SK-N-SH treated with all-trans-retinoic acid at 6 μM for 48 hours (cell line): ENCODE measurements at regions not wholly inside any gene's neighbourhood (a gene's known extent, or its start where the extent isn't known, plus 50 kb on each side); places are given as distances from the start of the nearest gene placed in this dataset.

Experiments
- ATAC-seq: fragments of 200-7000 bp; cut with Tn5 transposase; 3 replicates; pipeline ENCODE4 v1.9.1; 2020; ENCODE audit warnings: mild to moderate bottlenecking, moderate library complexity
- ARNTL ChIP-seq: fragments of 450-650 bp; formaldehyde crosslinking; IDR thresholded peaks from 2 replicates; pipeline ENCODE4 v1.5.0; 2020; ENCODE audit warnings: low read depth, mild to moderate bottlenecking, moderate library complexity, borderline replicate concordance
- BACH2 ChIP-seq: fragments of 250-450 bp; sonication (Bioruptor Pico); IDR thresholded peaks from 2 replicates; pipeline ENCODE4 v1.9.0; 2021; ENCODE audit warnings: mild to moderate bottlenecking, borderline replicate concordance
- CREB5 ChIP-seq: fragments of 250-450 bp; sonication (Bioruptor Pico); IDR thresholded peaks from 2 replicates; pipeline ENCODE4 v1.5.1; 2020; ENCODE audit warnings: low read depth, mild to moderate bottlenecking, moderate library complexity
- CSDC2 ChIP-seq: fragments of 250-450 bp; sonication (Bioruptor Pico); IDR thresholded peaks from 2 replicates; pipeline ENCODE4 v1.5.0; 2020; ENCODE audit warnings: mild to moderate bottlenecking, moderate library complexity
- CSRNP3 ChIP-seq: fragments of 250-450 bp; sonication (Bioruptor Pico); IDR thresholded peaks from 2 replicates; pipeline ENCODE4 v1.5.1; 2021; ENCODE audit warnings: mild to moderate bottlenecking, moderate library complexity
- GLIS3 ChIP-seq: fragments of 250-450 bp; sonication (Bioruptor Pico); IDR thresholded peaks from 2 replicates; pipeline ENCODE4 v1.5.0; 2020; ENCODE audit warnings: mild to moderate bottlenecking, moderate library complexity
- ISL1 ChIP-seq: fragments of 250-450 bp; sonication (Bioruptor Pico); IDR thresholded peaks from 2 replicates; pipeline ENCODE4 v2.1.2; 2022; ENCODE audit warnings: mild to moderate bottlenecking, moderate library complexity
- RARB ChIP-seq: fragments of 250-450 bp; sonication (Bioruptor Pico); IDR thresholded peaks from 2 replicates; pipeline ENCODE4 v1.8.0; 2021; ENCODE audit warnings: mild to moderate bottlenecking, moderate library complexity
- SNAI2 ChIP-seq: fragments of 250-450 bp; sonication (Bioruptor Pico); IDR thresholded peaks from 2 replicates; pipeline ENCODE4 v1.5.0; 2020; ENCODE audit warnings: mild to moderate bottlenecking, moderate library complexity
- TCF4 ChIP-seq: fragments of 250-450 bp; sonication (Bioruptor Pico); IDR thresholded peaks from 2 replicates; pipeline ENCODE4 v1.8.0; 2021; ENCODE audit warnings: mild to moderate bottlenecking, moderate library complexity, borderline replicate concordance
- ZC3H10 ChIP-seq: fragments of 250-450 bp; sonication (Bioruptor Pico); IDR thresholded peaks from 2 replicates; pipeline ENCODE4 v1.5.1; 2021; ENCODE audit warnings: mild to moderate bottlenecking, moderate library complexity
- ZFP3 ChIP-seq: fragments of 250-450 bp; sonication (Bioruptor Pico); IDR thresholded peaks from 2 replicates; pipeline ENCODE4 v1.5.0; 2020; ENCODE audit warnings: mild to moderate bottlenecking, moderate library complexity
- ZFP30 ChIP-seq: fragments of 450-650 bp; formaldehyde crosslinking; IDR thresholded peaks from 2 replicates; pipeline ENCODE4 v1.5.0; 2022; ENCODE audit warnings: mild to moderate bottlenecking, moderate library complexity
- ZNF565 ChIP-seq: fragments of 450-650 bp; formaldehyde crosslinking; conservative IDR thresholded peaks from 2 replicates; pipeline ENCODE4 v1.5.0; 2020; ENCODE audit warnings: low read depth, mild to moderate bottlenecking, moderate library complexity
- ZNF70 ChIP-seq: fragments of 450-650 bp; formaldehyde crosslinking; IDR thresholded peaks from 2 replicates; pipeline ENCODE4 v1.5.0; 2020; ENCODE audit warnings: mild to moderate bottlenecking, moderate library complexity
- ZNF8 ChIP-seq: fragments of 450-650 bp; formaldehyde crosslinking; IDR thresholded peaks from 2 replicates; pipeline ENCODE4 v1.5.0; 2020; ENCODE audit warnings: mild to moderate bottlenecking, moderate library complexity
- TF ChIP-seq, protein P1 (sequence below): fragments of 250-450 bp; sonication (Bioruptor Pico); IDR thresholded peaks from 2 replicates; pipeline ENCODE4 v1.8.0; 2021; ENCODE audit warnings: low read depth, mild to moderate bottlenecking, moderate library complexity, borderline replicate concordance
- TF ChIP-seq, protein P2 (sequence below): fragments of 250-450 bp; sonication (Bioruptor Pico); IDR thresholded peaks from 2 replicates; pipeline ENCODE4 v1.8.0; 2020; ENCODE audit warnings: mild to moderate bottlenecking, moderate library complexity, borderline replicate concordance
- TF ChIP-seq, protein P3 (sequence below): fragments of 250-450 bp; sonication (Bioruptor Pico); IDR thresholded peaks from 2 replicates; pipeline ENCODE4 v1.5.0; 2020; ENCODE audit warnings: mild to moderate bottlenecking, moderate library complexity

GRCh38 chr3:139197251-139197650 is 146.6 kb upstream of the MRPS22 start:
- no peak for TF ChIP-seq ZFP3 (CRISPR knock-in tag)
- no peak for TF ChIP-seq ZNF8 (CRISPR knock-in tag)
- no peak for TF ChIP-seq TCF4 (CRISPR knock-in tag)
- TF ChIP-seq, protein P1, sequence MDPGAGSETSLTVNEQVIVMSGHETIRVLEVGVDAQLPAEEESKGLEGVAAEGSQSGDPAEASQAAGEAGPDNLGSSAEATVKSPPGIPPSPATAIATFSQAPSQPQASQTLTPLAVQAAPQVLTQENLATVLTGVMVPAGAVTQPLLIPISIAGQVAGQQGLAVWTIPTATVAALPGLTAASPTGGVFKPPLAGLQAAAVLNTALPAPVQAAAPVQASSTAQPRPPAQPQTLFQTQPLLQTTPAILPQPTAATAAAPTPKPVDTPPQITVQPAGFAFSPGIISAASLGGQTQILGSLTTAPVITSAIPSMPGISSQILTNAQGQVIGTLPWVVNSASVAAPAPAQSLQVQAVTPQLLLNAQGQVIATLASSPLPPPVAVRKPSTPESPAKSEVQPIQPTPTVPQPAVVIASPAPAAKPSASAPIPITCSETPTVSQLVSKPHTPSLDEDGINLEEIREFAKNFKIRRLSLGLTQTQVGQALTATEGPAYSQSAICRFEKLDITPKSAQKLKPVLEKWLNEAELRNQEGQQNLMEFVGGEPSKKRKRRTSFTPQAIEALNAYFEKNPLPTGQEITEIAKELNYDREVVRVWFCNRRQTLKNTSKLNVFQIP (CRISPR knock-in tag), result no peak
- TF ChIP-seq CSRNP3 (CRISPR knock-in tag), result no peak
- TF ChIP-seq ZC3H10 (CRISPR knock-in tag), result no peak
- no peak for TF ChIP-seq CSDC2 (CRISPR knock-in tag)
- no peak for TF ChIP-seq GLIS3 (CRISPR knock-in tag)
- TF ChIP-seq, all 23 proteins: peak for 0
- no peak for ATAC-seq

DNA sequence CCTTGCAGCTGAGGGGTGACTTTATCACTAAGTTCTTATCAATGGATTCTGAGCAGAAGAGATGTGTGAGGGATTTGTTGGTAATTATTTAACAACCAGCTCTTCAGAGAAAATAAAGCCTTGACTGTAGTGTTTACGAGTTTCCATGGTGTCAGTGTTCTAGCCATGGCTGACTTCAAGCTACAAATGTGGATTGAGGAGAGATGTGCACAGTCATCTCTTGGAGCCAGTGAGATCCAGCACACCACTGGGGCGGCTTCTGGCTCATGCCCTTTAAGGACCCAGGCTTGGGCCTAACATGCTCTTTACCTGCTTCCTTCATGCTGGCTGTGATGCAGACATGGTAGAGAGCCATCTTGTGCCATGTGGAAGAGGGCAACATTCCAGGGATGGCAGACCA is 145.6 kb upstream of the MRPS22 start:
- ATAC-seq, result no peak
- TF ChIP-seq BACH2 (CRISPR knock-in tag), result no peak
- TF ChIP-seq GLIS3 (CRISPR knock-in tag), result no peak
- TF ChIP-seq, protein P2, sequence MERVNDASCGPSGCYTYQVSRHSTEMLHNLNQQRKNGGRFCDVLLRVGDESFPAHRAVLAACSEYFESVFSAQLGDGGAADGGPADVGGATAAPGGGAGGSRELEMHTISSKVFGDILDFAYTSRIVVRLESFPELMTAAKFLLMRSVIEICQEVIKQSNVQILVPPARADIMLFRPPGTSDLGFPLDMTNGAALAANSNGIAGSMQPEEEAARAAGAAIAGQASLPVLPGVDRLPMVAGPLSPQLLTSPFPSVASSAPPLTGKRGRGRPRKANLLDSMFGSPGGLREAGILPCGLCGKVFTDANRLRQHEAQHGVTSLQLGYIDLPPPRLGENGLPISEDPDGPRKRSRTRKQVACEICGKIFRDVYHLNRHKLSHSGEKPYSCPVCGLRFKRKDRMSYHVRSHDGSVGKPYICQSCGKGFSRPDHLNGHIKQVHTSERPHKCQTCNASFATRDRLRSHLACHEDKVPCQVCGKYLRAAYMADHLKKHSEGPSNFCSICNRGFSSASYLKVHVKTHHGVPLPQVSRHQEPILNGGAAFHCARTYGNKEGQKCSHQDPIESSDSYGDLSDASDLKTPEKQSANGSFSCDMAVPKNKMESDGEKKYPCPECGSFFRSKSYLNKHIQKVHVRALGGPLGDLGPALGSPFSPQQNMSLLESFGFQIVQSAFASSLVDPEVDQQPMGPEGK, result no peak
- TF ChIP-seq RARB (CRISPR knock-in tag), result no peak
- TF ChIP-seq SNAI2 (CRISPR knock-in tag), result no peak
- no peak for TF ChIP-seq ZC3H10 (CRISPR knock-in tag)

DNA sequence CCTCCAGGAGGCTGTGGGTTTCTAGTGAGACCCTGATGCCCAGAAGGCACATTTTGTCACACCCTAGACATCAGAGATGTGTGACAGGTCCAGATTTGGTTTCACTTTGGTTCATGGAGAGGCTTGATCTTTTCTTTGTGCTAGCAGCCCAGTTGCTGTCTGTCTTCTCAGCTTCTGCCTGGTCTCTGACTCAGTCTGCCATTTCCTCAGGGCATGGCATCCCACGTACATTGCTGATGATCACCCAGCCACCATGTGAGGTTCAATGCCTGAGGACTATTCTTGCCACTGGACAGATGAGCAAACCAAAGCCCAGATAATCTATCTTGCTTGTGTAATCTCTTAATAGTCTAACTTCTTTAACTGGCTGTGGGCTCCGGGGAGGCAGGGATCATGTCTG is 144.9 kb upstream of the MRPS22 start:
- no peak for ATAC-seq
- TF ChIP-seq ZFP30 (CRISPR knock-in tag) (no peak), CREB5 (no peak), ZNF565 (CRISPR knock-in tag) (no peak), ZNF8 (CRISPR knock-in tag) (no peak), ZNF70 (CRISPR knock-in tag) (no peak), TCF4 (CRISPR knock-in tag) (no peak), ISL1 (CRISPR knock-in tag) (no peak), ZC3H10 (CRISPR knock-in tag) (no peak), ARNTL (CRISPR knock-in tag) (no peak), CSRNP3 (CRISPR knock-in tag) (no peak), SNAI2 (CRISPR knock-in tag) (no peak), CSDC2 (CRISPR knock-in tag) (no peak), GLIS3 (CRISPR knock-in tag) (no peak)
- TF ChIP-seq, protein P2, result no peak
- TF ChIP-seq, protein P1 (CRISPR knock-in tag), result no peak
- TF ChIP-seq, protein P3, sequence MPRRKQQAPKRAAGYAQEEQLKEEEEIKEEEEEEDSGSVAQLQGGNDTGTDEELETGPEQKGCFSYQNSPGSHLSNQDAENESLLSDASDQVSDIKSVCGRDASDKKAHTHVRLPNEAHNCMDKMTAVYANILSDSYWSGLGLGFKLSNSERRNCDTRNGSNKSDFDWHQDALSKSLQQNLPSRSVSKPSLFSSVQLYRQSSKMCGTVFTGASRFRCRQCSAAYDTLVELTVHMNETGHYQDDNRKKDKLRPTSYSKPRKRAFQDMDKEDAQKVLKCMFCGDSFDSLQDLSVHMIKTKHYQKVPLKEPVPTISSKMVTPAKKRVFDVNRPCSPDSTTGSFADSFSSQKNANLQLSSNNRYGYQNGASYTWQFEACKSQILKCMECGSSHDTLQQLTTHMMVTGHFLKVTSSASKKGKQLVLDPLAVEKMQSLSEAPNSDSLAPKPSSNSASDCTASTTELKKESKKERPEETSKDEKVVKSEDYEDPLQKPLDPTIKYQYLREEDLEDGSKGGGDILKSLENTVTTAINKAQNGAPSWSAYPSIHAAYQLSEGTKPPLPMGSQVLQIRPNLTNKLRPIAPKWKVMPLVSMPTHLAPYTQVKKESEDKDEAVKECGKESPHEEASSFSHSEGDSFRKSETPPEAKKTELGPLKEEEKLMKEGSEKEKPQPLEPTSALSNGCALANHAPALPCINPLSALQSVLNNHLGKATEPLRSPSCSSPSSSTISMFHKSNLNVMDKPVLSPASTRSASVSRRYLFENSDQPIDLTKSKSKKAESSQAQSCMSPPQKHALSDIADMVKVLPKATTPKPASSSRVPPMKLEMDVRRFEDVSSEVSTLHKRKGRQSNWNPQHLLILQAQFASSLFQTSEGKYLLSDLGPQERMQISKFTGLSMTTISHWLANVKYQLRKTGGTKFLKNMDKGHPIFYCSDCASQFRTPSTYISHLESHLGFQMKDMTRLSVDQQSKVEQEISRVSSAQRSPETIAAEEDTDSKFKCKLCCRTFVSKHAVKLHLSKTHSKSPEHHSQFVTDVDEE (CRISPR knock-in tag), result no peak
